ENCODE measurements at regions not wholly inside any gene's neighbourhood (a gene's known extent, or its start where the extent isn't known, plus 50 kb on each side); places are given as distances from the start of the nearest gene placed in this dataset.

DNA sequence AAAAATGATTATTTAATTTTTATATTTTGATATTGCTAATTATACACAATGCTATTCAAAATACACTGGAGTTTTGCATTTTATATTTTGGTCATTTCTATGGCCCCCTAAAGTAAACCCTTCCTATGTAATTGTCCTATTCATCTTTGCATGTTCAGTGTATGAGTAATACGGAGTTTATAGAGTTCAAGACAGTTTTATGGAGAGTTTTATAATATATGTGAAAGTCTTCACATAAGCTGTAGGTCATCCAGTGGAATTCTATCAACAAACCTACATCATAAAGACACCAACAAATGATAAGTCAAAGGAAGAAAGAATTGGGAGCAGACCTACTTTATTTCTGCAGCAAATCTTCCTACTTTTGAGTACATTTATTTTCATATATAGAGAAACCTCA lies 1200.4 kb upstream of the EPHA6 start:
- no peak overlapping the region for H3K4me2 ChIP-seq
- H3K27ac ChIP-seq: no peak overlapping the region

DNA sequence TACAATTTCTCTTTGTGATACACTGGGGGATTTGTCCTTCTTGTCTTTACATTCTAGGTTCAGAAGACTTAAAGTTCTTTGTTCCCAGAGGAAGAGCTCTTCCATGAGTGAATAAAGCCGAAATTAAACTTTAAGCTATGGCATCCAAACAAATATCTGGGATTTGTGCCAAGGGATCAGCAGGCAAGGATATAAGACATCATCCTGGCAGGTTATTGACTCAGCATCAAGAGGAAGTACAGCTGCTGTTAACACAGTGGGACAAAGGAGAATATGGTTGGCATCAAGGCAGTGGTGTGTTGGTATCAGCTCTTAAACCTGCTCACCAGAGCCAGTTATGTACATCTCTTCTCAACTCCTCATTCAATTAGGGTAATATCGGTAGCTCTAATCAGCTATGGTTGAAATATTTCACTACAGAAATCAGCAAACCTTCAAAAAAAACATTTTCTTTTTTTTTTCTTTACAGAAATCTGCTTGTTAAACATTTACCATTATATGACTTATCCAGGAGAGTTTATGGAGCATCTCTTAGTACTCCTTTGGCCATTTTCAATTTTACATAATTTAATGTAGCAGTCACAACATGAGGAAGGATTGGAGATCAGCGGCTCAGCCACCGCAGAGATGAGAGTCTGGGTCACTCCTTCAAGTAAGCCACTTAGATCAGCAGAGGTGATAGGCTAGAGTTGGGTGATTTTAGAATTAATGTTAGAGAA lies 1198.6 kb upstream of the EPHA6 start:
- Histone ChIP-seq H3K9me3 (ENCODE audit: low read depth) (no peaks in the 10 kb centered on the region), H2AFZ (no peak overlapping the region), H3K4me1 (ENCODE audit: insufficient read depth) (no peaks in the 10 kb centered on the region), H3K4me3 (no peak overlapping the region), H4K20me1 (ENCODE audit: insufficient read depth, poor library complexity, severe bottlenecking) (no peaks in the 10 kb centered on the region), H3K4me2 (no peak overlapping the region), H3K27me3 (no peaks in the 10 kb centered on the region), H3K79me2 (no peaks in the 10 kb centered on the region), H3K36me3 (replicated peaks; ENCODE audit: insufficient read depth, low read depth) (no peaks in the 10 kb centered on the region), H3K9me2 (replicated peaks; ENCODE audit: insufficient read depth) (no peaks in the 10 kb centered on the region), H3K27ac (no peak overlapping the region)
- DNase-seq (ENCODE audit: low spot score): no peak
- WGBS (ENCODE audit: low lambda C conversion rate, missing lambda C conversion rate): 92% methylated on average over 4 of the region's 4 CpGs
- TF ChIP-seq, protein P1, sequence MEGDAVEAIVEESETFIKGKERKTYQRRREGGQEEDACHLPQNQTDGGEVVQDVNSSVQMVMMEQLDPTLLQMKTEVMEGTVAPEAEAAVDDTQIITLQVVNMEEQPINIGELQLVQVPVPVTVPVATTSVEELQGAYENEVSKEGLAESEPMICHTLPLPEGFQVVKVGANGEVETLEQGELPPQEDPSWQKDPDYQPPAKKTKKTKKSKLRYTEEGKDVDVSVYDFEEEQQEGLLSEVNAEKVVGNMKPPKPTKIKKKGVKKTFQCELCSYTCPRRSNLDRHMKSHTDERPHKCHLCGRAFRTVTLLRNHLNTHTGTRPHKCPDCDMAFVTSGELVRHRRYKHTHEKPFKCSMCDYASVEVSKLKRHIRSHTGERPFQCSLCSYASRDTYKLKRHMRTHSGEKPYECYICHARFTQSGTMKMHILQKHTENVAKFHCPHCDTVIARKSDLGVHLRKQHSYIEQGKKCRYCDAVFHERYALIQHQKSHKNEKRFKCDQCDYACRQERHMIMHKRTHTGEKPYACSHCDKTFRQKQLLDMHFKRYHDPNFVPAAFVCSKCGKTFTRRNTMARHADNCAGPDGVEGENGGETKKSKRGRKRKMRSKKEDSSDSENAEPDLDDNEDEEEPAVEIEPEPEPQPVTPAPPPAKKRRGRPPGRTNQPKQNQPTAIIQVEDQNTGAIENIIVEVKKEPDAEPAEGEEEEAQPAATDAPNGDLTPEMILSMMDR (IDR thresholded peaks at IDR 0.05; ENCODE audit: poor library complexity): no peak
- TF ChIP-seq EZH2 (IDR thresholded peaks at IDR 0.05; ENCODE audit: borderline replicate concordance) (no peak), EZH2phosphoT487 (IDR thresholded peaks at IDR 0.05; ENCODE audit: low read depth, severe bottlenecking, unreplicated experiment) (no peak)

More for the DNA sequence above, 1200.4 kb upstream of the EPHA6 start:
- H3K36me3 ChIP-seq (replicated peaks; ENCODE audit: insufficient read depth, low read depth): no peaks in the 10 kb centered on the region
- no peak overlapping the region for H2AFZ ChIP-seq
- no peak for TF ChIP-seq EZH2phosphoT487 (IDR thresholded peaks at IDR 0.05; ENCODE audit: low read depth, severe bottlenecking, unreplicated experiment)
- TF ChIP-seq, protein P1 (IDR thresholded peaks at IDR 0.05; ENCODE audit: poor library complexity): no peak
- TF ChIP-seq EZH2 (IDR thresholded peaks at IDR 0.05; ENCODE audit: borderline replicate concordance): no peak
- DNase-seq (ENCODE audit: low spot score): no peak
- H3K9me3 ChIP-seq (ENCODE audit: low read depth): no peaks in the 10 kb centered on the region
- no peaks in the 10 kb centered on the region for H3K27me3 ChIP-seq
- WGBS (ENCODE audit: low lambda C conversion rate, missing lambda C conversion rate): 44% methylated on average over 1 of the region's 1 CpG
- no peak overlapping the region for H3K4me3 ChIP-seq
- H4K20me1 ChIP-seq (ENCODE audit: insufficient read depth, poor library complexity, severe bottlenecking): no peaks in the 10 kb centered on the region
- no peaks in the 10 kb centered on the region for H3K4me1 ChIP-seq (ENCODE audit: insufficient read depth)
- H3K79me2 ChIP-seq: no peaks in the 10 kb centered on the region
- H3K9me2 ChIP-seq (replicated peaks; ENCODE audit: insufficient read depth): no peaks in the 10 kb centered on the region

DNA sequence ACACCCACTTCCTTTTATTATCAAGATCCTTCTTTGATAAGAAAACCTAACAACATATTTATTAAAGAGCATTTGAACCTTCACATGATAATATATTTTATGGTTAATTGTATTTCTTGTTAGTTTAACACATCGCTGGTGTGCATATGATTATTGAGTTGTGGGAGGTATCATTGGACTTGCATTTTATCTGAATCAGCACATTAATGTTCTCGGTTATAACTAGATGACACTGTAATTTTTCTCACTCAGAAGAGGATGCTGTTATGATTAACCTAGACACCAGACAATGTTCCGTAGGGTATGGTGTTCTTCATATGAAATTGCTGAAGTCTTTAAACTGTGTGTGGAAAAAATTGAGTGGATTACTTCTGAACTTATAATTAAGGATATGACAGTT lies 1188.3 kb upstream of the EPHA6 start:
- no peak overlapping the region for H3K4me2 ChIP-seq
- WGBS (ENCODE audit: low lambda C conversion rate, missing lambda C conversion rate): 94% methylated on average over 3 of the region's 3 CpGs
- H3K9me2 ChIP-seq (replicated peaks; ENCODE audit: insufficient read depth): no peaks in the 10 kb centered on the region
- no peaks in the 10 kb centered on the region for H3K36me3 ChIP-seq (replicated peaks; ENCODE audit: insufficient read depth, low read depth)
- no peaks in the 10 kb centered on the region for H3K4me1 ChIP-seq (ENCODE audit: insufficient read depth)
- no peak overlapping the region for H3K27ac ChIP-seq
- H3K9me3 ChIP-seq (ENCODE audit: low read depth): no peaks in the 10 kb centered on the region
- no peak overlapping the region for H3K4me3 ChIP-seq
- no peaks in the 10 kb centered on the region for H4K20me1 ChIP-seq (ENCODE audit: insufficient read depth, poor library complexity, severe bottlenecking)
- no peaks in the 10 kb centered on the region for H3K79me2 ChIP-seq
- H3K27me3 ChIP-seq: no peaks in the 10 kb centered on the region
- no peak for DNase-seq (ENCODE audit: low spot score)
- TF ChIP-seq, protein P1 (IDR thresholded peaks at IDR 0.05; ENCODE audit: poor library complexity): no peak
- TF ChIP-seq EZH2 (IDR thresholded peaks at IDR 0.05; ENCODE audit: borderline replicate concordance) (no peak), EZH2phosphoT487 (IDR thresholded peaks at IDR 0.05; ENCODE audit: low read depth, severe bottlenecking, unreplicated experiment) (no peak)
- H2AFZ ChIP-seq: no peak overlapping the region
